ENCODE measurements at regions not wholly inside any gene's neighbourhood (a gene's known extent, or its start where the extent isn't known, plus 50 kb on each side); places are given as distances from the start of the nearest gene placed in this dataset.

- no peaks in the 10 kb centered on the region for H3K36me3 ChIP-seq (ENCODE audit: control insufficient read depth in 1 of 2, insufficient read depth in 2 of 2, low read length in 1 of 2)
- no peaks in the 10 kb centered on the region for H3K9me3 ChIP-seq (ENCODE audit: control insufficient read depth, low read length)
- DNase-seq, result no peak
- no peaks in the 10 kb centered on the region for H3K27me3 ChIP-seq (ENCODE audit: control insufficient read depth in 1 of 2, insufficient read depth in 2 of 2, low read length in 1 of 2)
- H3K27ac ChIP-seq (ENCODE audit: low read depth in 1 of 2, low read length in 2 of 2), result no peak overlapping the region
- 65 to 71% methylated on average over 4 of the region's 4 CpGs for WGBS, 2 donors
- no peak for ATAC-seq (ENCODE audit: low FRiP score)
- no peak overlapping the region for H3K4me3 ChIP-seq (ENCODE audit: low read length in 2 of 2)
- intact Hi-C loops (cut with DNase I), result no loop called here
- H3K4me1 ChIP-seq (ENCODE audit: control insufficient read depth in 1 of 2, insufficient read depth in 2 of 2, low read length in 2 of 2), result no peaks in the 10 kb centered on the region
Observed at GRCh38 chr6:165747963-165748362, 84.9 kb upstream of the PDE10A start.

- H3K27ac ChIP-seq (ENCODE audit: low read depth in 1 of 2, low read length in 2 of 2), result no peak overlapping the region
- no peaks in the 10 kb centered on the region for H3K27me3 ChIP-seq (ENCODE audit: control insufficient read depth in 1 of 2, insufficient read depth in 2 of 2, low read length in 1 of 2)
- H3K4me3 ChIP-seq (ENCODE audit: low read length in 2 of 2), result no peak overlapping the region
- DNase-seq (no peak), ATAC-seq (ENCODE audit: low FRiP score) (no peak)
- no peaks in the 10 kb centered on the region for H3K9me3 ChIP-seq (ENCODE audit: control insufficient read depth, low read length)
- no peaks in the 10 kb centered on the region for H3K4me1 ChIP-seq (ENCODE audit: control insufficient read depth in 1 of 2, insufficient read depth in 2 of 2, low read length in 2 of 2)
- H3K36me3 ChIP-seq (ENCODE audit: control insufficient read depth in 1 of 2, insufficient read depth in 2 of 2, low read length in 1 of 2), result no peaks in the 10 kb centered on the region
- intact Hi-C loops (cut with DNase I), result no loop called here
- 92% methylated on average over 9 of the region's 9 CpGs for WGBS, 2 donors
Observed at GRCh38 chr6:165746331-165746730, 83.3 kb upstream of the PDE10A start.

- intact Hi-C loops (cut with DNase I), result no loop called here
- no peak for ATAC-seq (ENCODE audit: low FRiP score)
- Histone ChIP-seq H3K27ac (ENCODE audit: low read depth in 1 of 2, low read length in 2 of 2) (no peak overlapping the region), H3K4me1 (ENCODE audit: control insufficient read depth in 1 of 2, insufficient read depth in 2 of 2, low read length in 2 of 2) (no peaks in the 10 kb centered on the region), H3K36me3 (ENCODE audit: control insufficient read depth in 1 of 2, insufficient read depth in 2 of 2, low read length in 1 of 2) (no peaks in the 10 kb centered on the region), H3K27me3 (ENCODE audit: control insufficient read depth in 1 of 2, insufficient read depth in 2 of 2, low read length in 1 of 2) (no peaks in the 10 kb centered on the region), H3K9me3 (ENCODE audit: control insufficient read depth, low read length) (no peaks in the 10 kb centered on the region), H3K4me3 (ENCODE audit: low read length in 2 of 2) (no peak overlapping the region)
- 91 to 95% methylated on average over 3 of the region's 3 CpGs for WGBS, 2 donors
- no peak for DNase-seq
Observed at GRCh38 chr6:165745492-165745891, 82.5 kb upstream of the PDE10A start.

- ATAC-seq (ENCODE audit: low FRiP score) (no peak), DNase-seq (no peak)
- Histone ChIP-seq H3K4me3 (ENCODE audit: low read length in 2 of 2) (no peak overlapping the region), H3K4me1 (ENCODE audit: control insufficient read depth in 1 of 2, insufficient read depth in 2 of 2, low read length in 2 of 2) (no peaks in the 10 kb centered on the region), H3K36me3 (ENCODE audit: control insufficient read depth in 1 of 2, insufficient read depth in 2 of 2, low read length in 1 of 2) (no peaks in the 10 kb centered on the region), H3K27ac (ENCODE audit: low read depth in 1 of 2, low read length in 2 of 2) (no peak overlapping the region), H3K9me3 (ENCODE audit: control insufficient read depth, low read length) (no peaks in the 10 kb centered on the region), H3K27me3 (ENCODE audit: control insufficient read depth in 1 of 2, insufficient read depth in 2 of 2, low read length in 1 of 2) (no peaks in the 10 kb centered on the region)
- intact Hi-C loops (cut with DNase I), result no loop called here
- WGBS, 2 donors, result 64 to 74% methylated on average over 1 of the region's 1 CpG
Observed at GRCh38 chr6:165744555-165745228, 81.7 kb upstream of the PDE10A start.

GRCh38 chr6:165743366-165743898 lies 80.4 kb upstream of the PDE10A start:
- Histone ChIP-seq H3K4me1 (ENCODE audit: control insufficient read depth in 1 of 2, insufficient read depth in 2 of 2, low read length in 2 of 2) (no peaks in the 10 kb centered on the region), H3K27me3 (ENCODE audit: control insufficient read depth in 1 of 2, insufficient read depth in 2 of 2, low read length in 1 of 2) (no peaks in the 10 kb centered on the region), H3K36me3 (ENCODE audit: control insufficient read depth in 1 of 2, insufficient read depth in 2 of 2, low read length in 1 of 2) (no peaks in the 10 kb centered on the region), H3K4me3 (ENCODE audit: low read length in 2 of 2) (no peak overlapping the region), H3K9me3 (ENCODE audit: control insufficient read depth, low read length) (no peaks in the 10 kb centered on the region), H3K27ac (ENCODE audit: low read depth in 1 of 2, low read length in 2 of 2) (no peak overlapping the region)
- ATAC-seq (ENCODE audit: low FRiP score) (no peak), DNase-seq (no peak)
- 90 to 92% methylated on average over 6 of the region's 6 CpGs for WGBS, 2 donors
- intact Hi-C loops (cut with DNase I), result no loop called here

- H3K4me3 ChIP-seq (ENCODE audit: low read length in 2 of 2), result no peak overlapping the region
- no peaks in the 10 kb centered on the region for H3K9me3 ChIP-seq (ENCODE audit: control insufficient read depth, low read length)
- H3K4me1 ChIP-seq (ENCODE audit: control insufficient read depth in 1 of 2, insufficient read depth in 2 of 2, low read length in 2 of 2), result no peaks in the 10 kb centered on the region
- no peak for ATAC-seq (ENCODE audit: low FRiP score)
- no peak for DNase-seq
- no peak overlapping the region for H3K27ac ChIP-seq (ENCODE audit: low read depth in 1 of 2, low read length in 2 of 2)
- no peaks in the 10 kb centered on the region for H3K36me3 ChIP-seq (ENCODE audit: control insufficient read depth in 1 of 2, insufficient read depth in 2 of 2, low read length in 1 of 2)
- 86 to 89% methylated on average over 7 of the region's 7 CpGs for WGBS, 2 donors
- intact Hi-C loops (cut with DNase I), result no loop called here
- no peaks in the 10 kb centered on the region for H3K27me3 ChIP-seq (ENCODE audit: control insufficient read depth in 1 of 2, insufficient read depth in 2 of 2, low read length in 1 of 2)
Observed at GRCh38 chr6:165742047-165742446, 79.0 kb upstream of the PDE10A start.

GRCh38 chr6:165737396-165737795 lies 74.4 kb upstream of the PDE10A start:
- DNase-seq (no peak), ATAC-seq (ENCODE audit: low FRiP score) (no peak)
- Histone ChIP-seq H3K9me3 (ENCODE audit: control insufficient read depth, low read length) (no peaks in the 10 kb centered on the region), H3K36me3 (ENCODE audit: control insufficient read depth in 1 of 2, insufficient read depth in 2 of 2, low read length in 1 of 2) (no peaks in the 10 kb centered on the region), H3K27me3 (ENCODE audit: control insufficient read depth in 1 of 2, insufficient read depth in 2 of 2, low read length in 1 of 2) (no peaks in the 10 kb centered on the region), H3K4me1 (ENCODE audit: control insufficient read depth in 1 of 2, insufficient read depth in 2 of 2, low read length in 2 of 2) (no peaks in the 10 kb centered on the region), H3K4me3 (ENCODE audit: low read length in 2 of 2) (no peak overlapping the region), H3K27ac (ENCODE audit: low read depth in 1 of 2, low read length in 2 of 2) (no peak overlapping the region)
- intact Hi-C loops (cut with DNase I), result no loop called here
- 95 to 97% methylated on average over 1 of the region's 1 CpG for WGBS, 2 donors

GRCh38 chr6:165735065-165735464 lies 72.0 kb upstream of the PDE10A start:
- H3K9me3 ChIP-seq (ENCODE audit: control insufficient read depth, low read length), result no peaks in the 10 kb centered on the region
- H3K4me1 ChIP-seq (ENCODE audit: control insufficient read depth in 1 of 2, insufficient read depth in 2 of 2, low read length in 2 of 2), result no peaks in the 10 kb centered on the region
- intact Hi-C loops (cut with DNase I), result no loop called here
- DNase-seq (no peak), ATAC-seq (ENCODE audit: low FRiP score) (no peak)
- no peaks in the 10 kb centered on the region for H3K36me3 ChIP-seq (ENCODE audit: control insufficient read depth in 1 of 2, insufficient read depth in 2 of 2, low read length in 1 of 2)
- no peak overlapping the region for H3K27ac ChIP-seq (ENCODE audit: low read depth in 1 of 2, low read length in 2 of 2)
- H3K27me3 ChIP-seq (ENCODE audit: control insufficient read depth in 1 of 2, insufficient read depth in 2 of 2, low read length in 1 of 2), result no peaks in the 10 kb centered on the region
- no peak overlapping the region for H3K4me3 ChIP-seq (ENCODE audit: low read length in 2 of 2)

GRCh38 chr6:165733489-165733791 lies 70.4 kb upstream of the PDE10A start:
- H3K27ac ChIP-seq (ENCODE audit: low read depth in 1 of 2, low read length in 2 of 2), result no peak overlapping the region
- no peaks in the 10 kb centered on the region for H3K36me3 ChIP-seq (ENCODE audit: control insufficient read depth in 1 of 2, insufficient read depth in 2 of 2, low read length in 1 of 2)
- 73 to 74% methylated on average over 1 of the region's 1 CpG for WGBS, 2 donors
- H3K4me1 ChIP-seq (ENCODE audit: control insufficient read depth in 1 of 2, insufficient read depth in 2 of 2, low read length in 2 of 2), result no peaks in the 10 kb centered on the region
- no peaks in the 10 kb centered on the region for H3K9me3 ChIP-seq (ENCODE audit: control insufficient read depth, low read length)
- no peaks in the 10 kb centered on the region for H3K27me3 ChIP-seq (ENCODE audit: control insufficient read depth in 1 of 2, insufficient read depth in 2 of 2, low read length in 1 of 2)
- no peak overlapping the region for H3K4me3 ChIP-seq (ENCODE audit: low read length in 2 of 2)
- intact Hi-C loops (cut with DNase I), result no loop called here
- DNase-seq, result no peak
- ATAC-seq (ENCODE audit: low FRiP score), result no peak

Data from aorta (tissue), 5 donors.